ENCODE measurements at regions not wholly inside any gene's neighbourhood (a gene's known extent, or its start where the extent isn't known, plus 50 kb on each side); places are given as distances from the start of the nearest gene placed in this dataset.
A peak's percentile ranks its signal among the peaks of the same experiment; 100 is the strongest.

DNA sequence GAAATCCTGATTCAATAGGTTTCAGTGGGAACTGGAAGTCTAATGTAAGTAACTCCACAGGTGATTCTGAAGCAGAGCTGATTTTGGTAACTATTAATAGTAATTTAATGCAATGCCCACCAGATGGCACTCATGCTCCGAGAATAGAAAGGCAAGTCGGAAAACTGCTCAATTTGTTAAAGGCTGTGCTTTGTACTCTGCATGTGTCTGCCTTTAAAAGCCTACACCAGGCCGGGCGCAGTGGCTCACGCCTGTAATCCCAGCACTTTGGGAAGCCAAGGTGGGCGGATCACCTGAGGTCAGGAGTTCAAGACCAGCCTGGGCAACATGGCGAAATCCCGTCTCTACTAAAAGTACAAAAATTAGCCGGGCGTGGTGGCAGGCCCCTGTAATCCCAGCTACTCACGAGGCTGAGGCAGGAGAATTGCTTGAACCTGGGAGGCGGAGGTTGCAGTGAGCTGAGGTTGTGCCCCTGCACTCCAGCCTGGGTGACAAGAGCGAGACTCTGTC is 80.1 kb downstream of the OR13A1 start (continued):
- 0 out of 2 replicates have a peak, but pooled peaks have one; percentile 20 for TF ChIP-seq ATF7 (IDR thresholded peaks at IDR 0.05)
- 0 out of 2 replicates have a peak, but pooled peaks have one; percentile 20 for TF ChIP-seq SMARCA5 (IDR thresholded peaks at IDR 0.05)
- TF ChIP-seq, protein P1, sequence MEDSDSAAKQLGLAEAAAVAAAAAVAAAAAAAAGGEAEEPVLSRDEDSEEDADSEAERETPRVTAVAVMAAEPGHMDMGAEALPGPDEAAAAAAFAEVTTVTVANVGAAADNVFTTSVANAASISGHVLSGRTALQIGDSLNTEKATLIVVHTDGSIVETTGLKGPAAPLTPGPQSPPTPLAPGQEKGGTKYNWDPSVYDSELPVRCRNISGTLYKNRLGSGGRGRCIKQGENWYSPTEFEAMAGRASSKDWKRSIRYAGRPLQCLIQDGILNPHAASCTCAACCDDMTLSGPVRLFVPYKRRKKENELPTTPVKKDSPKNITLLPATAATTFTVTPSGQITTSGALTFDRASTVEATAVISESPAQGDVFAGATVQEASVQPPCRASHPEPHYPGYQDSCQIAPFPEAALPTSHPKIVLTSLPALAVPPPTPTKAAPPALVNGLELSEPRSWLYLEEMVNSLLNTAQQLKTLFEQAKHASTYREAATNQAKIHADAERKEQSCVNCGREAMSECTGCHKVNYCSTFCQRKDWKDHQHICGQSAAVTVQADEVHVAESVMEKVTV (CRISPR knock-in tag; IDR thresholded peaks at IDR 0.05), result peak; percentile 88
- TF ChIP-seq RAD21 (CRISPR knock-in tag; conservative IDR thresholded peaks at IDR 0.05 in 1 of 2, IDR thresholded peaks at IDR 0.05 in 1 of 2), result peak; percentile 93 to 96
- TF ChIP-seq STAG1 (CRISPR knock-in tag; IDR thresholded peaks at IDR 0.05; ENCODE audit: borderline replicate concordance), result peak; percentile 66; the same call in 1 of the 2 replicates
- TF ChIP-seq LCOR (CRISPR knock-in tag; IDR thresholded peaks at IDR 0.05), result 0 out of 2 replicates have a peak, but pooled peaks have one; percentile 22

DNA sequence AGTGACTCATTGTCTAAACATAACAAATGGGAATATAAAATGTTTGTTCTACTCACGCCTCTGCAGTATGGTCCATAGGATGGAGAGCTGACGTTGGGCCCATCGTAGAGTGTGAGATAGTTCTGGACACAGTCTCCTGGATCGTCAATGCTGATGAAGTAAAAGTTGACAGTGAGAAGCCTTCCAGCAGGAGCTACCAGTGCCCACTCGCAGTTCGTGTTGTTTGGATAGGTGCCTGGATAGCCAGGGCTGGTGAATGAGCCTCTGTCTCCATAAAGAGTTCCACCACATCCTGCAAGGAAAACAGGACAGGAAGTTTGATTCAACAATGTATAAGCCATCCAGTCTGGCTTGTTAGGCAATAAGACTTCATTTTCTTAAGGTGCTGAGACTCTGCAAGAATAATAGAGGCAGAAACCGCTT is 79.6 kb downstream of the OR13A1 start:
- ATAC-seq (peak; percentile 23), FAIRE-seq (no peak), DNase-seq (ENCODE audit: extremely low read depth in 1 of 4, low spot score in 3 of 4) (no peak)
- Histone ChIP-seq H3K27me3 (ENCODE audit: control insufficient read depth in 2 of 2, insufficient read depth in 2 of 2, low read length in 2 of 2) (no peaks in the 10 kb centered on the region), H3K27ac (ENCODE audit: extremely low read depth, low read depth, low read length) (no peak overlapping the region), H3K4me1 (replicated peaks in 1 of 2; ENCODE audit: control insufficient read depth in 2 of 2, insufficient read depth in 2 of 2, low read length in 2 of 2) (peaks cover 0 to 3% of the 10 kb centered on the region in 2 experiments; a peak in 2 of 5 replicates), H3K9me1 (ENCODE audit: control insufficient read depth, insufficient read depth, low read length) (no peaks in the 10 kb centered on the region), H2AFZ (ENCODE audit: low read depth, low read length) (0 out of 2 replicates have a peak overlapping the region, but pooled peaks have one; percentile 7), H3K4me3 (no peak overlapping the region), H3K36me3 (ENCODE audit: control insufficient read depth, insufficient read depth, low read length) (no peaks in the 10 kb centered on the region), H3K9ac (ENCODE audit: insufficient read depth in 1 of 2, low read depth in 2 of 2, low read length in 2 of 2) (no peak overlapping the region), H3K79me2 (ENCODE audit: control insufficient read depth, insufficient read depth, low read length) (no peaks in the 10 kb centered on the region), H3K4me2 (ENCODE audit: insufficient read depth, low read length) (no peak overlapping the region), H4K20me1 (replicated peaks; ENCODE audit: control insufficient read depth, insufficient read depth, low read length) (no peaks in the 10 kb centered on the region), H3K9me3 (replicated peaks; ENCODE audit: control insufficient read depth, insufficient read depth, low read depth, low read length) (no peaks in the 10 kb centered on the region)
- POLR2A ChIA-PET, result interaction anchor here (1.0 kb wide), 1 partner anchor 346 kb away, joined by 3 read pairs; no protein-coding TSS in a partner anchor
- CTCF ChIA-PET (ENCODE audit: low intra/inter-chr PET ratio), result interaction anchor here (0.7 to 1.6 kb wide), 5 partner anchors 227 to 1089 kb away, joined by 3 to 11 read pairs (median 3); no protein-coding TSS in a partner anchor
- intact Hi-C loops (cut with micrococcal nuclease), result loop anchor here (2.0 to 5.0 kb wide), 3 partner anchors 227 to 786 kb away; no protein-coding TSS in a partner anchor
- in situ Hi-C loops (cut with MboI), result loop anchor here (25.0 kb wide), 1 partner anchor 1001 kb away; no protein-coding TSS in a partner anchor
- 68% methylated on average over 7 of the region's 7 CpGs for WGBS (ENCODE audit: insufficient coverage, low coverage, missing lambda C conversion rate)
- TF ChIP-seq PPARD (CRISPR knock-in tag; IDR thresholded peaks at IDR 0.05) (no peak), TOE1 (IDR thresholded peaks at IDR 0.05; ENCODE audit: borderline replicate concordance) (no peak), TOE1 (CRISPR knock-in tag; IDR thresholded peaks at IDR 0.05; ENCODE audit: borderline replicate concordance, low read depth) (no peak), ZNF830 (CRISPR knock-in tag; IDR thresholded peaks at IDR 0.05) (no peak), TEAD2 (tag; IDR thresholded peaks at IDR 0.05) (no peak), STAG1 (CRISPR knock-in tag; IDR thresholded peaks at IDR 0.05; ENCODE audit: borderline replicate concordance) (no peak)
- TF ChIP-seq, protein P2, sequence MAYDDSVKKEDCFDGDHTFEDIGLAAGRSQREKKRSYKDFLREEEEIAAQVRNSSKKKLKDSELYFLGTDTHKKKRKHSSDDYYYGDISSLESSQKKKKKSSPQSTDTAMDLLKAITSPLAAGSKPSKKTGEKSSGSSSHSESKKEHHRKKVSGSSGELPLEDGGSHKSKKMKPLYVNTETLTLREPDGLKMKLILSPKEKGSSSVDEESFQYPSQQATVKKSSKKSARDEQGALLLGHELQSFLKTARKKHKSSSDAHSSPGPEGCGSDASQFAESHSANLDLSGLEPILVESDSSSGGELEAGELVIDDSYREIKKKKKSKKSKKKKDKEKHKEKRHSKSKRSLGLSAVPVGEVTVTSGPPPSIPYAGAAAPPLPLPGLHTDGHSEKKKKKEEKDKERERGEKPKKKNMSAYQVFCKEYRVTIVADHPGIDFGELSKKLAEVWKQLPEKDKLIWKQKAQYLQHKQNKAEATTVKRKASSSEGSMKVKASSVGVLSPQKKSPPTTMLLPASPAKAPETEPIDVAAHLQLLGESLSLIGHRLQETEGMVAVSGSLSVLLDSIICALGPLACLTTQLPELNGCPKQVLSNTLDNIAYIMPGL (CRISPR knock-in tag; IDR thresholded peaks at IDR 0.05), result no peak
- TF ChIP-seq, protein P3, sequence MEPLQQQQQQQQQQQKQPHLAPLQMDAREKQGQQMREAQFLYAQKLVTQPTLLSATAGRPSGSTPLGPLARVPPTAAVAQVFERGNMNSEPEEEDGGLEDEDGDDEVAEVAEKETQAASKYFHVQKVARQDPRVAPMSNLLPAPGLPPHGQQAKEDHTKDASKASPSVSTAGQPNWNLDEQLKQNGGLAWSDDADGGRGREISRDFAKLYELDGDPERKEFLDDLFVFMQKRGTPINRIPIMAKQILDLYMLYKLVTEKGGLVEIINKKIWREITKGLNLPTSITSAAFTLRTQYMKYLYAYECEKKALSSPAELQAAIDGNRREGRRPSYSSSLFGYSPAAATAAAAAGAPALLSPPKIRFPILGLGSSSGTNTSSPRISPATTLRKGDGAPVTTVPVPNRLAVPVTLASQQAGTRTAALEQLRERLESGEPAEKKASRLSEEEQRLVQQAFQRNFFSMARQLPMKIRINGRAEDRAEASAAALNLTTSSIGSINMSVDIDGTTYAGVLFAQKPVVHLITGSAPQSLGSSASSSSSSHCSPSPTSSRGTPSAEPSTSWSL (CRISPR knock-in tag; IDR thresholded peaks at IDR 0.05; ENCODE audit: borderline replicate concordance), result no peak
- TF ChIP-seq, protein P1 (CRISPR knock-in tag; IDR thresholded peaks at IDR 0.05), result no peak
- BruUV-seq (replicated peaks), result no TSS peak

Data from K562 (cell line).